HepG2 (cell line): ENCODE measurements at regions not wholly inside any gene's neighbourhood (a gene's known extent, or its start where the extent isn't known, plus 50 kb on each side); places are given as distances from the start of the nearest gene placed in this dataset.

Experiments used
- ARNT2 ChIP-seq: sonication (generic); formaldehyde crosslinking; IDR thresholded peaks from 2 replicates; pipeline ENCODE4 v1.8.0; 2022; ENCODE audit warnings: mild to moderate bottlenecking, low read depth, missing genetic modification reagents, moderate library complexity
- CCDC6 ChIP-seq: sonication (generic); formaldehyde crosslinking; IDR thresholded peaks from 2 replicates; pipeline ENCODE4 v1.8.1; 2022; ENCODE audit warnings: mild to moderate bottlenecking, missing genetic modification reagents, moderate library complexity
- E2F1 ChIP-seq: sonication (generic); formaldehyde crosslinking; IDR thresholded peaks from 2 replicates; pipeline ENCODE4 v1.5.0; 2020; ENCODE audit warnings: missing genetic modification reagents
- EP300 ChIP-seq, 3 experiments: sonication (generic) in 1 of 3; formaldehyde crosslinking in 1 of 3; IDR thresholded peaks; 2 replicates each; pipeline versions ENCODE4 v1.5.1 to v1.6.1; 2011 to 2020; ENCODE audit warnings: low read depth in 2 of 3, low read length in 2 of 3, borderline replicate concordance in 1 of 3, improper control_type of control experiment in 1 of 3, mild to moderate bottlenecking in 1 of 3, missing genetic modification reagents in 1 of 3, moderate library complexity in 1 of 3
- FOXJ3 ChIP-seq: sonication (generic); formaldehyde crosslinking; IDR thresholded peaks from 2 replicates; pipeline ENCODE4 v1.4.0; 2020; ENCODE audit warnings: missing genetic modification reagents, mild to moderate bottlenecking, borderline replicate concordance
- HCFC1 ChIP-seq: fragments of 150-350 bp; IDR thresholded peaks from 2 replicates; pipeline ENCODE4 v1.6.1; 2014; ENCODE audit warnings: low read depth, low read length
- HNF4A ChIP-seq: sonication (generic); formaldehyde crosslinking; IDR thresholded peaks from 2 replicates; pipeline ENCODE4 v1.4.0; 2020; ENCODE audit warnings: missing genetic modification reagents
- HNF4G ChIP-seq, 2 experiments: sonication (generic) in 1 of 2; formaldehyde crosslinking in 1 of 2; IDR thresholded peaks; 2 replicates each; pipeline versions ENCODE4 v1.4.0 to v1.6.1; 2011 to 2020; ENCODE audit warnings: borderline replicate concordance in 2 of 2, low read depth in 2 of 2, mild to moderate bottlenecking in 2 of 2, low read length in 1 of 2, missing genetic modification reagents in 1 of 2, moderate library complexity in 1 of 2
- MEF2D ChIP-seq: sonication (generic); formaldehyde crosslinking; IDR thresholded peaks from 2 replicates; pipeline ENCODE4 v1.5.1; 2020; ENCODE audit warnings: mild to moderate bottlenecking, missing genetic modification reagents
- RARA ChIP-seq: IDR thresholded peaks from 2 replicates; pipeline ENCODE4 v1.6.1; 2016; ENCODE audit warnings: missing genetic modification reagents, missing compliant biosample characterization
- RFXANK ChIP-seq: IDR thresholded peaks from 2 replicates; pipeline ENCODE4 v1.6.1; 2016
- SIX4 ChIP-seq: sonication (generic); formaldehyde crosslinking; IDR thresholded peaks from 2 replicates; pipeline ENCODE4 v1.4.0; 2020; ENCODE audit warnings: missing genetic modification reagents
- SPEN ChIP-seq: sonication (generic); formaldehyde crosslinking; IDR thresholded peaks from 2 replicates; pipeline ENCODE4 v1.5.1; 2020; ENCODE audit warnings: low read depth, mild to moderate bottlenecking, missing genetic modification reagents
- ZFP82 ChIP-seq: sonication (generic); formaldehyde crosslinking; IDR thresholded peaks from 2 replicates; pipeline ENCODE4 v1.5.1; 2020; ENCODE audit warnings: mild to moderate bottlenecking, missing genetic modification reagents, borderline replicate concordance
- ZNF34 ChIP-seq: sonication (generic); formaldehyde crosslinking; IDR thresholded peaks from 2 replicates; pipeline ENCODE4 v1.4.0; 2020; ENCODE audit warnings: mild to moderate bottlenecking, missing genetic modification reagents, borderline replicate concordance
- ZNF44 ChIP-seq: sonication (generic); formaldehyde crosslinking; IDR thresholded peaks from 2 replicates; pipeline ENCODE4 v1.5.1; 2020; ENCODE audit warnings: mild to moderate bottlenecking, missing genetic modification reagents
- ZNF605 ChIP-seq: sonication (generic); formaldehyde crosslinking; IDR thresholded peaks from 2 replicates; pipeline ENCODE4 v1.8.0; 2022; ENCODE audit warnings: mild to moderate bottlenecking, missing genetic modification reagents
- ZNF615 ChIP-seq: sonication (generic); formaldehyde crosslinking; IDR thresholded peaks from 2 replicates; pipeline ENCODE4 v1.5.0; 2020; ENCODE audit warnings: mild to moderate bottlenecking, missing genetic modification reagents, borderline replicate concordance
- ZNF747 ChIP-seq: sonication (generic); formaldehyde crosslinking; IDR thresholded peaks from 2 replicates; pipeline ENCODE4 v1.8.1; 2023; ENCODE audit warnings: missing genetic modification reagents, mild to moderate bottlenecking, borderline replicate concordance
- ZNF766 ChIP-seq: sonication (generic); formaldehyde crosslinking; IDR thresholded peaks from 2 replicates; pipeline ENCODE4 v1.5.0; 2020; ENCODE audit warnings: missing genetic modification reagents, borderline replicate concordance
- ZSCAN12 ChIP-seq: sonication (generic); formaldehyde crosslinking; IDR thresholded peaks from 2 replicates; pipeline ENCODE4 v1.9.0; 2021; ENCODE audit warnings: mild to moderate bottlenecking, missing genetic modification reagents
- TF ChIP-seq, protein P1 (sequence below): sonication (generic); formaldehyde crosslinking; IDR thresholded peaks from 2 replicates; pipeline ENCODE4 v1.5.0; 2020; ENCODE audit warnings: mild to moderate bottlenecking, missing genetic modification reagents, borderline replicate concordance
- TF ChIP-seq, protein P2 (sequence below): sonication (generic); formaldehyde crosslinking; IDR thresholded peaks from 2 replicates; pipeline ENCODE4 v1.8.1; 2023; ENCODE audit warnings: missing genetic modification reagents, mild to moderate bottlenecking, borderline replicate concordance

DNA sequence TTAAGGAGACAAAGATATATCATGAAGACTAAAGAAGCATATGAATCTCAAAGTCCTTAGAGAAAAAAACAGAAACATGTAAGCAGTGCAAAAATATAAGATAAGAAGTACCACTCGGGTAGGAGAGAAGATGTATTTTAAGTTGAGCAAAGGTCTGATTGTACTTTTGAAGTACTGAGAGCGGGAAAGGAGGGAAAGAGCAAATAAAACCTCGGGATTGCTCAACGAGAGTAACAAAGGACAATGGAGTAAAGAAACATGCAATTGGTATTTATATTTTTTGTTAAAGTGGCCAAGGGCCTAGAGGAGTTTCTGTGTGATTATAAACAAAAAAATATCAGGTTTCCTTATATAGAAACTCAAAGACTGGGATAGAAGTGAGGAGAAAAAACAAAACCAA is 251.9 kb downstream of the LNPK start (continued):
- TF ChIP-seq, protein P1, sequence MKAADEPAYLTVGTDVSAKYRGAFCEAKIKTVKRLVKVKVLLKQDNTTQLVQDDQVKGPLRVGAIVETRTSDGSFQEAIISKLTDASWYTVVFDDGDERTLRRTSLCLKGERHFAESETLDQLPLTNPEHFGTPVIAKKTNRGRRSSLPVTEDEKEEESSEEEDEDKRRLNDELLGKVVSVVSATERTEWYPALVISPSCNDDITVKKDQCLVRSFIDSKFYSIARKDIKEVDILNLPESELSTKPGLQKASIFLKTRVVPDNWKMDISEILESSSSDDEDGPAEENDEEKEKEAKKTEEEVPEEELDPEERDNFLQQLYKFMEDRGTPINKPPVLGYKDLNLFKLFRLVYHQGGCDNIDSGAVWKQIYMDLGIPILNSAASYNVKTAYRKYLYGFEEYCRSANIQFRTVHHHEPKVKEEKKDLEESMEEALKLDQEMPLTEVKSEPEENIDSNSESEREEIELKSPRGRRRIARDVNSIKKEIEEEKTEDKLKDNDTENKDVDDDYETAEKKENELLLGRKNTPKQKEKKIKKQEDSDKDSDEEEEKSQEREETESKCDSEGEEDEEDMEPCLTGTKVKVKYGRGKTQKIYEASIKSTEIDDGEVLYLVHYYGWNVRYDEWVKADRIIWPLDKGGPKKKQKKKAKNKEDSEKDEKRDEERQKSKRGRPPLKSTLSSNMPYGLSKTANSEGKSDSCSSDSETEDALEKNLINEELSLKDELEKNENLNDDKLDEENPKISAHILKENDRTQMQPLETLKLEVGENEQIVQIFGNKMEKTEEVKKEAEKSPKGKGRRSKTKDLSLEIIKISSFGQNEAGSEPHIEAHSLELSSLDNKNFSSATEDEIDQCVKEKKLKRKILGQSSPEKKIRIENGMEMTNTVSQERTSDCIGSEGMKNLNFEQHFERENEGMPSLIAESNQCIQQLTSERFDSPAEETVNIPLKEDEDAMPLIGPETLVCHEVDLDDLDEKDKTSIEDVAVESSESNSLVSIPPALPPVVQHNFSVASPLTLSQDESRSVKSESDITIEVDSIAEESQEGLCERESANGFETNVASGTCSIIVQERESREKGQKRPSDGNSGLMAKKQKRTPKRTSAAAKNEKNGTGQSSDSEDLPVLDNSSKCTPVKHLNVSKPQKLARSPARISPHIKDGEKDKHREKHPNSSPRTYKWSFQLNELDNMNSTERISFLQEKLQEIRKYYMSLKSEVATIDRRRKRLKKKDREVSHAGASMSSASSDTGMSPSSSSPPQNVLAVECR, result no peak
- TF ChIP-seq HCFC1 (no peak), ZNF615 (no peak), HNF4G (IDR thresholded peaks at IDR 0.05; ENCODE audit: borderline replicate concordance, low read depth, low read length) (peak; percentile 40; the same call in 1 of the 2 replicates), HNF4G (CRISPR knock-in tag; IDR thresholded peaks at IDR 0.05; ENCODE audit: borderline replicate concordance, low read depth) (no peak), HNF4A (CRISPR knock-in tag) (peak; percentile 53), EP300 (IDR thresholded peaks at IDR 0.05; ENCODE audit: low read depth in 2 of 2, low read length in 2 of 2) (peak in 1 of 2 experiments; percentile 27; a peak in 1 of 4 replicates), EP300 (CRISPR knock-in tag; IDR thresholded peaks at IDR 0.05; ENCODE audit: borderline replicate concordance) (no peak), ZNF34 (CRISPR knock-in tag) (no peak), ZFP82 (CRISPR knock-in tag) (no peak), ZNF44 (CRISPR knock-in tag) (no peak), CCDC6 (CRISPR knock-in tag) (no peak), RFXANK (CRISPR knock-in tag) (no peak), SIX4 (CRISPR knock-in tag) (0 out of 2 replicates have a peak, but pooled peaks have one; percentile 18), ZNF605 (no peak), MEF2D (no peak), ZNF747 (CRISPR knock-in tag) (no peak), ZSCAN12 (CRISPR knock-in tag) (no peak), ARNT2 (no peak), E2F1 (CRISPR knock-in tag) (peak; percentile 76), FOXJ3 (CRISPR knock-in tag) (peak; percentile 56; the same call in 1 of the 2 replicates), ZNF766 (no peak), SPEN (CRISPR knock-in tag) (no peak), RARA (no peak)
- TF ChIP-seq, protein P2, sequence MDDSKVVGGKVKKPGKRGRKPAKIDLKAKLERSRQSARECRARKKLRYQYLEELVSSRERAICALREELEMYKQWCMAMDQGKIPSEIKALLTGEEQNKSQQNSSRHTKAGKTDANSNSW (CRISPR knock-in tag), result no peak
